ENCODE measurements at regions not wholly inside any gene's neighbourhood (a gene's known extent, or its start where the extent isn't known, plus 50 kb on each side); places are given as distances from the start of the nearest gene placed in this dataset.

GRCh38 chr15:24078310-24079029 is 391.4 kb upstream of the NDN start:
- TF ChIP-seq GATA2 (IDR thresholded peaks at IDR 0.05; ENCODE audit: low read depth, low read length) = no peak
- no peak for TF ChIP-seq GATA3 (IDR thresholded peaks at IDR 0.05; ENCODE audit: low read depth, low read length)

Data from SH-SY5Y (cell line).